NT2/D1 (cell line): ENCODE measurements at regions not wholly inside any gene's neighbourhood (a gene's known extent, or its start where the extent isn't known, plus 50 kb on each side); places are given as distances from the start of the nearest gene placed in this dataset.
A peak's percentile ranks its signal among the peaks of the same experiment; 100 is the strongest.

Experiments used
- DNase-seq: peaks from one replicate; pipeline ENCODE4 v3.0.0-alpha.2; 2011; ENCODE audit warnings: low read depth, low spot score
- H3K27me3 ChIP-seq: 2 replicates; pipeline ENCODE4 v1.6.0; 2011; ENCODE audit warnings: mild to moderate bottlenecking; ENCODE audit not compliant: insufficient read length, insufficient read depth
- H3K36me3 ChIP-seq: 2 replicates; pipeline ENCODE4 v1.6.1; 2011; ENCODE audit warnings: mild to moderate bottlenecking, low read length, mixed read lengths; ENCODE audit not compliant: insufficient read depth, insufficient read length
- H3K4me1 ChIP-seq: 2 replicates; pipeline ENCODE4 v1.5.1; 2011; ENCODE audit not compliant: insufficient read depth, insufficient read length
- H3K4me3 ChIP-seq: 2 replicates; pipeline ENCODE4 v1.5.1; 2011; ENCODE audit warnings: low read depth; ENCODE audit not compliant: insufficient read length
- H3K9ac ChIP-seq: 2 replicates; pipeline ENCODE4 v1.6.0; 2011; ENCODE audit warnings: low read depth; ENCODE audit not compliant: insufficient read length
- H3K9me3 ChIP-seq: 2 replicates; pipeline ENCODE4 v1.5.1; 2011; ENCODE audit warnings: mild to moderate bottlenecking, low read length; ENCODE audit not compliant: insufficient read depth
- SUZ12 ChIP-seq: IDR thresholded peaks from 2 replicates; pipeline ENCODE4 v1.6.1; 2011; ENCODE audit not compliant: insufficient read length, insufficient read depth; ENCODE audit errors: extremely low read depth
- YY1 ChIP-seq: IDR thresholded peaks from 2 replicates; pipeline ENCODE4 v1.6.1; 2011; ENCODE audit not compliant: insufficient read length, insufficient read depth
- ZNF274 ChIP-seq: IDR thresholded peaks from 2 replicates; pipeline ENCODE4 v1.6.1; 2011; ENCODE audit warnings: mild to moderate bottlenecking, low read depth, low read length

GRCh38 chr3:191070762-191071403, 128.2 kb upstream of the OSTN start:
- Histone ChIP-seq H3K9ac (no peak overlapping the region), H3K9me3 (no peaks in the 10 kb centered on the region), H3K4me1 (no peaks in the 10 kb centered on the region), H3K27me3 (no peaks in the 10 kb centered on the region), H3K36me3 (no peaks in the 10 kb centered on the region), H3K4me3 (no peak overlapping the region)
- no peak for TF ChIP-seq SUZ12
- DNase-seq = no peak

DNA sequence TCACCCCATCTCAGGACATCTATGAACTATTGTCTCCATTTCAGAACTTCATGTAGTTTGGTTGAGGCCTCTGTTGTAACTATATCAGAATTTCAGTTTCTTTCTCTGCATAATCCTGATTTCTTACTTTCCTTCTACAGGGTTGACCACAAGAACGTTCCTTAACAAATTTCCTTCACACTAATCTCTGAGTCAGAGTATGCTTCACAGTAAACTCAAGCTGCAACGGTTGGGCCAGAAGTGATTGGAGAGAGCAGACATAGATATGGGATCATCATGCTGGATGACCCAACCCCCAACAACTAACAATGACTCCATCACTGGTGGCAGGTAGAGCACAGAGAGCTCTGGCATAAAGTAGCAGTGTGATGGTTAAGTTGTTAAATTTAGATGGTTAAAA, 128.8 kb upstream of the OSTN start:
- Histone ChIP-seq H3K4me3 (no peak overlapping the region), H3K4me1 (no peaks in the 10 kb centered on the region), H3K27me3 (no peaks in the 10 kb centered on the region), H3K36me3 (no peaks in the 10 kb centered on the region), H3K9me3 (no peaks in the 10 kb centered on the region), H3K9ac (no peak overlapping the region)
- TF ChIP-seq SUZ12 (no peak), ZNF274 (no peak), YY1 (no peak)
- no peak for DNase-seq

DNA sequence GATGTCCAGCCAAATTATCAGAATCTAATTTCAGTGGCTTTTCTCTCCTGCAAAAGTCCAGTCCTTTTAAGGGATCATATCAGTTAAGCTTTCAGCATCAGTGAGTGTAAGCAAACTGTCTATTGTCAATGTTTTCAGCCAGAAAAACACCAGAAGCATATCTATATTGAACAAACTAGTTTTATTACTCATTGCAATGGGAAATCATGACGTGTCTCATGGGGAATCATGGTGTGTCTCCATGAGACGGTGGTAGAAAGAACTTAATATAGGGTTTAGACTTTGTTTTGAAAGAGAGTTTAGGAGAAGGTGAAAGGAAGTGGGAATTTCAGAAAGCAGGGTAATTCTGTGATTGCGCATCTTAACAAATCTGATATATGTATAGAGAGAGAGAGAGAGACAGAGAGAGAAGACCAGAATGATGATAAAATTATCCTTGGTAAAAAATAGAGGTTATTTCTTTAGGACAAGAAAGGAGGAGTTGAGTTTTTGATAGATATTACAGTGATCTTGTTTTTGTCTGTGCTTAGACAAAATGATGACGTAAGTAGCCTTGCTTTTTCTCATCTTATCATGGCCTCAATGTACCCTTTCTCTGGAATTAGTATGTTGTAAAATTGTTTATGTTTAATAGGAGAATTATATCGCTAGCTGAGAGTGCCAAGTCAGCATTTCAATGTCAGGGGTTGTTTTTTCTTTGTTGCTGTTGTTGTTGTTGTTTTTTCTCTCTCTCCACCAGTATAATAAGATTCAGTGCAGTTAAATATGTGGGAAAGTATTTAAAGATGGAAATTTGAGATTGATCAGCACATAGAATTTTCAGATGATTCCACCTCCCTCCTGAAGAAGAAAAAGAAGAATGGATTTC, 129.9 kb upstream of the OSTN start:
- no peaks in the 10 kb centered on the region for H3K36me3 ChIP-seq
- H3K4me1 ChIP-seq = no peaks in the 10 kb centered on the region
- no peaks in the 10 kb centered on the region for H3K27me3 ChIP-seq
- DNase-seq = no peak
- no peak overlapping the region for H3K9ac ChIP-seq
- H3K4me3 ChIP-seq = no peak overlapping the region
- TF ChIP-seq YY1 (no peak), ZNF274 (no peak), SUZ12 (no peak)
- no peaks in the 10 kb centered on the region for H3K9me3 ChIP-seq

DNA sequence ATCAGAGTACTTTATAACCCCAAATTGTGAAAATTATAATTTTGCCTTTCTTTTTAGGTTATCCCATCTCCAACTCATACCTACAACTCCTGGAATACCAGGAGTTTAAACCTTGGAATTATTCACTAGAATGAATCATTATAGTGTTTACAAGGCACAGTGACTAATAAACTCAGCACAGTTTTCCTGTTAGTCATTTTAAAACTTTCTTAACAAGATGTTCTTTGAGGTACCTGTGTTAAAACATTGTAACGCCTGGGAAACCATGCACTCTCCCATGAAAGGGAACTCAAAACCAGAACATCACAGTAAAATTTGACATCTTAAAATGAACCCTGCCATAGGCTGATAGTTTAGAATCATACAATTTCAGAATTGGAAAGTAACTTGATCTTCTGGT, 132.4 kb upstream of the OSTN start:
- Histone ChIP-seq H3K27me3 (no peaks in the 10 kb centered on the region), H3K4me1 (no peaks in the 10 kb centered on the region), H3K9me3 (no peaks in the 10 kb centered on the region), H3K36me3 (no peaks in the 10 kb centered on the region), H3K4me3 (no peak overlapping the region), H3K9ac (no peak overlapping the region)
- TF ChIP-seq YY1 (no peak), SUZ12 (no peak), ZNF274 (no peak)
- no peak for DNase-seq

DNA sequence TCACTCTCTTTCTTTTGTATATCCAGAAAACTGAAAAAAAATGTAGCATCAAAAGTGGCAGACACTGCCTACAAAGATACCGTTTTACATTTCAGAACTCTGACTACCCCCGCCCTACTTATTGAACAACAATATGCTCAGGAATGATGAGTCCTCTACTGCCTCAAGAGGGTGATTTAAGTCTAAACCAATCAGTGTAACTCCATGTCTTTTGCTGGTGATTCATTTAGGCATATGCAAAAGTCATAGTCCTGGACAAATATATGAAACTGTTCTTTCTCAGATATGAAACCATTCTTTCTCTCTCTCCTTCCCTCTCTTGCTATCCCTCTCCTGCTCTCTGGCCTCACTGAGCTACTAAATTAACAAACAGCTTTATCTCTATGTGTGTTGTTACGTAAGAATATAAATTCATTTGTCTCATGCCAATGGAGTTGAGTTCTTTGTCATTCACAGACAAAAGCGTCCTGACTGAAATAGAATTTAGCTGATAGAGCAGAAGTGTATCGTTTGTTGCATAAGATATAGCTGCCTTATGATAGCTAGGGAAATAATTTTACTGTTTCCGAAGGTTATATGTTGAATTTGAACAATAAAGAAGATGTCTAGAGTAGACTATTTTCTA, 133.7 kb upstream of the OSTN start:
- H3K4me1 ChIP-seq = no peaks in the 10 kb centered on the region
- no peak for TF ChIP-seq SUZ12
- TF ChIP-seq YY1 = no peak
- TF ChIP-seq ZNF274 = no peak
- H3K9me3 ChIP-seq = no peaks in the 10 kb centered on the region
- H3K27me3 ChIP-seq = no peaks in the 10 kb centered on the region
- H3K4me3 ChIP-seq = no peak overlapping the region
- H3K36me3 ChIP-seq = no peaks in the 10 kb centered on the region
- H3K9ac ChIP-seq = no peak overlapping the region
- DNase-seq = no peak

DNA sequence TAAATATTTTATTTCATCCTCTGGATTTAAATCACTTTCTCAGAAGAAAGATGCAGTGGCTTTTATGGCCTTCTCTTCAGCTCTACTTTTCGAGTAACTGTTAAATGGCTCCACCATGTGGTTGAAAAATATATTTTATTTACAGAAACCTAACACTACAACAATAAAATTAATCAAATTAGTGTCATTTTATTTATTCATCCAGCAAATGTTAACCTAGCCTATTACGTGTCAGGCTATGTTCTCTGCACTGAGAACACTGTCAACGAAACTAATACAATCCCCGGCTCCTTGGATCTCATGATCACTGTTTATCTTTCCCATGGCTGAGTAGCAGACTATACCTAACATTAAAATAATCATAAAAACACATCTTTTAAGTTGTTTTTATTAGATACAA, 148.0 kb upstream of the OSTN start:
- Histone ChIP-seq H3K4me1 (no peaks in the 10 kb centered on the region), H3K36me3 (no peaks in the 10 kb centered on the region), H3K4me3 (no peak overlapping the region), H3K27me3 (no peaks in the 10 kb centered on the region), H3K9me3 (no peaks in the 10 kb centered on the region), H3K9ac (no peak overlapping the region)
- no peak for TF ChIP-seq YY1
- peak; percentile 2 for DNase-seq

DNA sequence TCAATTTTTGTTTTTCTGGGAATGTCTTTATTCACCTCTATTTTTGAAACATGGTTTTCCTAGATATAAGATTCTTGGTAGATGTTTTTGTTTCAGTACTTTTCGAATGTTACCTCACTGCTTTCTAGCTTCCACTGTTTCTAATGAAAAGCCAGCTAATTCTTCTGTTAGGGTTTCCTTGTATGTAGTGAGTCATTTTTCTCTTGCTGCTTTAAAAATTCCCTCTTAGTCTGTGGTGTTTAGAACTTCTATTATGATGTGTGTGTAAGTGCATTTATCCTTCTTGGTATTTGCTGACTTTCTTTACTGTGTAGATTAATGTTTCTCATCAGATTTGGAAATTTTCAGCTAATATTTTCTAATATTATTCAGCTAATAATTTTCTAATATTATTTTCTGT, 151.1 kb upstream of the OSTN start:
- Histone ChIP-seq H3K27me3 (no peaks in the 10 kb centered on the region), H3K9me3 (no peaks in the 10 kb centered on the region), H3K36me3 (no peaks in the 10 kb centered on the region), H3K4me1 (no peaks in the 10 kb centered on the region), H3K4me3 (no peak overlapping the region), H3K9ac (no peak overlapping the region)
- DNase-seq = no peak
- TF ChIP-seq ZNF274 = no peak
